Glutamatergic neuron (in vitro differentiated cells): ENCODE measurements at regions not wholly inside any gene's neighbourhood (a gene's known extent, or its start where the extent isn't known, plus 50 kb on each side); places are given as distances from the start of the nearest gene placed in this dataset.

Experiments
- DNase-seq: peaks from one replicate; pipeline ENCODE4 v3.0.0; 2022
- H3K27ac Mint-ChIP-seq: one replicate; pipeline ENCODE4 v1.8.0; 2020; ENCODE audit warnings: mild to moderate bottlenecking, mixed read lengths, inconsistent platforms; ENCODE audit not compliant: unreplicated experiment
- H3K27me3 Mint-ChIP-seq: one replicate; pipeline ENCODE4 v1.8.0; 2020; ENCODE audit warnings: mild to moderate bottlenecking, moderate library complexity, mixed read lengths, inconsistent platforms; ENCODE audit not compliant: unreplicated experiment
- H3K36me3 Mint-ChIP-seq: one replicate; pipeline ENCODE4 v1.8.0; 2020; ENCODE audit warnings: mild to moderate bottlenecking, mixed read lengths, inconsistent platforms; ENCODE audit not compliant: unreplicated experiment
- H3K4me1 Mint-ChIP-seq: one replicate; pipeline ENCODE4 v1.8.0; 2020; ENCODE audit warnings: mild to moderate bottlenecking, low read depth, mixed read lengths, inconsistent platforms; ENCODE audit not compliant: unreplicated experiment
- H3K4me3 Mint-ChIP-seq: one replicate; pipeline ENCODE4 v1.8.0; 2020; ENCODE audit warnings: mild to moderate bottlenecking, mixed read lengths, inconsistent platforms; ENCODE audit not compliant: unreplicated experiment
- H3K9me3 Mint-ChIP-seq: one replicate; pipeline ENCODE4 v1.8.0; 2020; ENCODE audit warnings: mild to moderate bottlenecking, moderate library complexity, mixed read lengths, inconsistent platforms; ENCODE audit not compliant: unreplicated experiment
- CTCF ChIP-seq: fragments of 200-600 bp; sonication (generic); IDR thresholded peaks from one replicate; pipeline ENCODE4 v1.5.0; 2021; ENCODE audit not compliant: partially characterized antibody, unreplicated experiment

GRCh38 chr6:120853489-120853888, 480.8 kb downstream of the TBC1D32 start:
- H3K9me3 Mint-ChIP-seq: no peaks in the 10 kb centered on the region
- TF ChIP-seq CTCF: no peak
- no peak overlapping the region for H3K27ac Mint-ChIP-seq
- H3K27me3 Mint-ChIP-seq: no peaks in the 10 kb centered on the region
- DNase-seq: no peak
- H3K4me1 Mint-ChIP-seq: no peaks in the 10 kb centered on the region
- no peak overlapping the region for H3K4me3 Mint-ChIP-seq
- H3K36me3 Mint-ChIP-seq: no peaks in the 10 kb centered on the region

DNA sequence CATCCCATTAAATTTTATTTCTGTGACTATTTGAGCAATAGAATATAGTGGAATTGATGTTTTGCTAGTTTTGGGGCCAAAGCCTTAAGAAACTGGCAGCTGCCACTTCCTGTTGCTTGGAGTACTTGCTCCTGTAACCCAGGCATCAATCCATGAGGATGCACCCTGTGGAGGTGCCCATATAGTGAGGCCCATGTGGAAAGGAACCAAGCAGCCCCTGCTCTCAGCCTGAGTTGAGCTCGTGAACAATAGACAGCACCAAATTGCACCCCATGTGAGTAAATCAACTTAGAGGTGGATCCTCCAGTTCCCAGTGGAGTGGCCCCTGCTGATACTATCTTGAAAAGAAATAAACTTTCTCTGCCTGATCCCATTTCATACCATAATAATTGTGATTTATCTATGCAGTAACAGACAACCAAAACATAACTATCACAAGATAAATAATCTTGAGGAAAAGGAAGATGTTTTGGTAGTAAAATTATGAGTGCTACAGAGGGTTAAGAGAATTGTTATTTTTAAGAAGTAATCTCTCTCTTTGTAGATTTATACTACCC, 481.9 kb downstream of the TBC1D32 start:
- Mint-ChIP-seq H3K9me3 (no peaks in the 10 kb centered on the region), H3K36me3 (no peaks in the 10 kb centered on the region), H3K4me1 (peaks cover 4% of the 10 kb centered on the region), H3K4me3 (no peak overlapping the region), H3K27me3 (no peaks in the 10 kb centered on the region), H3K27ac (no peak overlapping the region)
- no peak for TF ChIP-seq CTCF
- DNase-seq: no peak

DNA sequence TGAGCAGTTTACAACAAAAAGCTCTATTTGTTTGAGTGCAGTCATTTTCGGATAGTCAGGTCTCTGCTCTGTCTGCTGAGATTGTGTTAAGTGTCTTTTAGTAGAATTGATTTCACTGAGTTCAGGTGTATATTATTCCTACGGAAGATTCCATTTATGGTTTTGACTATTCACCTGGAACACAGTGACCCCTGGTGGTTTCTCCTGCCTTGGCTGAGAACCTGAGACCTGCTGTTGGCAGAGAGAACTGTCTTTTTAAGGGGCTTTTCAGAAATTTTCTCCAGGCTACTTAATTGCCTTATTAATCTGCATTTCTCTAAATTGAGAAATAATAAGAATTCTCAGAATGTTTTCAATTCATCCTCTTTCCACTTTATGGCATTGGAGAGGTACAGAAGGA, 508.0 kb downstream of the TBC1D32 start:
- Mint-ChIP-seq H3K4me1 (peaks cover 3% of the 10 kb centered on the region), H3K27me3 (no peaks in the 10 kb centered on the region), H3K27ac (no peak overlapping the region), H3K9me3 (peaks cover 2% of the 10 kb centered on the region), H3K4me3 (no peak overlapping the region), H3K36me3 (no peaks in the 10 kb centered on the region)
- TF ChIP-seq CTCF: peak; percentile 76
- peak; percentile 66 for DNase-seq

DNA sequence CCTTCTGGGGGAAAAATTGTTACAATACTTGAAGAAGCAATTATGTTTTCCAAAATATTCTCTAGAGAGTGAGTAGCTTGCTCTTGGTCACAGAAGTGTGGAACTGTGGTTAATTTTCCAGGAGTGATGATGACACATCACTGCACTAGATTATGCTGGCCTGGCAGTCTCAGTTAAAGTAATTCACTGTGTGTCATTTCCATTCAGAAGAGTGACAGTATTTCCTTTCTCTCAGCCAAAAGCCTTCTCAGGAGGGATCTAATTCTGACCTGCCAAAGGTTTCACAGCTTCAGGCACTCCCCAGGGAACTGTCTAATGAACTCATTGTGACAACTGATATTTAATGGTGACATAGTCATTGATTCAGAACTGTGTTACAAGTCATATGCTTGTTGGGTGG, 517.5 kb downstream of the TBC1D32 start:
- no peak for DNase-seq
- Mint-ChIP-seq H3K4me1 (no peaks in the 10 kb centered on the region), H3K36me3 (no peaks in the 10 kb centered on the region), H3K27ac (no peak overlapping the region), H3K9me3 (peaks cover 4% of the 10 kb centered on the region), H3K4me3 (no peak overlapping the region), H3K27me3 (peaks cover 1% of the 10 kb centered on the region)
- no peak for TF ChIP-seq CTCF

DNA sequence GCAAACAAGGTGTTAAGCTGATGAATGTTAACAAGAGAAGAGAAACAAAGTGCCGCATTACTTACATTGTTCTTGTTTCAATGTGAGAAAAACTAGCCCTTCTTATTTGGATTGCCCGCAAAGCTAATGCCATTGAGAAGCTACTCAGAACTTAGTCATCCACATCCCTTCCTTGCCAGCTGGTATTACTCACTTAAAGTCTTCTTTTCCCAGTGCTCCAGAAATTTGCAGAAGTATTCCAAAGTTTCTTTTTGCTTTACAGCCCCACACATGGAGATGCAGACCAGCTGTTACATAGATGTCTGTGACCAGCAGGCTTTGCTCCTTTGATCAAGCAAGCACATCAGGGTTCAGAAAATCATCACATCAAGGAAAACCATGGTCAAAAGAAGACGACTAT, 529.0 kb downstream of the TBC1D32 start:
- H3K36me3 Mint-ChIP-seq: no peaks in the 10 kb centered on the region
- DNase-seq: no peak
- peaks cover 2% of the 10 kb centered on the region for H3K9me3 Mint-ChIP-seq
- no peaks in the 10 kb centered on the region for H3K4me1 Mint-ChIP-seq
- H3K27ac Mint-ChIP-seq: no peak overlapping the region
- no peak for TF ChIP-seq CTCF
- no peaks in the 10 kb centered on the region for H3K27me3 Mint-ChIP-seq
- no peak overlapping the region for H3K4me3 Mint-ChIP-seq
